HCT116 (cell line): ENCODE measurements at regions not wholly inside any gene's neighbourhood (a gene's known extent, or its start where the extent isn't known, plus 50 kb on each side); places are given as distances from the start of the nearest gene placed in this dataset.

ENCODE experiments used
- ATAC-seq: fragments of 200-7000 bp; cut with Tn5 transposase; 2 replicates; pipeline ENCODE4 v1.9.1; 2020; ENCODE audit warnings: mild to moderate bottlenecking, moderate library complexity
- BruUV-seq: library from RNA; stranded (reverse); fragments of 400-500 nt; replicated peaks from 2 replicates; lab custom pipeline; 2021; lab: Mats Ljungman, UMichigan
- CTCF ChIA-PET: fragments of 300-600 bp; sonication (Branson Sonifier 250); formaldehyde crosslinking; loops from one replicate; lab custom pipeline; 2021; ENCODE audit warnings: antibody characterized with exemption; lab: Charles Lee
- POLR2A ChIA-PET: fragments of 300-600, 350-600 bp; sonication (Branson Sonifier 250); formaldehyde crosslinking; loops from one replicate; lab custom pipeline; 2021; ENCODE audit warnings: antibody characterized with exemption; lab: Charles Lee
- RAD21 ChIA-PET, 2 experiments: fragments of 300-600 bp; sonication (Branson Sonifier 250); formaldehyde crosslinking; loops; one replicate each; lab custom pipeline; 2023; ENCODE audit warnings: low total read pairs in 2 of 2; ENCODE audit not compliant: uncharacterized antibody in 2 of 2, unreplicated experiment in 2 of 2, low non-redundant PET in 1 of 2; lab: Charles Lee
- DNase-seq: peaks from one replicate; pipeline ENCODE4 v3.0.0-alpha.2; 2010; ENCODE audit warnings: low read depth, low spot score
- H2AFZ ChIP-seq: fragments of 200-600 bp; shearing (Covaris generic), sonication (generic); 2 replicates; pipeline ENCODE4 v1.6.1; 2017; ENCODE audit warnings: low read depth, mixed run types, mixed read lengths, antibody characterized with exemption, low read length; ENCODE audit not compliant: poor library complexity, severe bottlenecking
- H3K27ac ChIP-seq: 2 replicates; pipeline ENCODE4 v1.5.1; 2012; ENCODE audit warnings: low read depth, low read length
- H3K27me3 ChIP-seq: fragments of 200-600 bp; sonication (generic); 2 replicates; pipeline ENCODE4 v1.6.1; 2016; ENCODE audit warnings: mixed run types, low read length, mixed read lengths; ENCODE audit not compliant: insufficient read depth
- H3K36me3 ChIP-seq, 2 experiments: fragments of 200-500 bp in 1 of 2; fragments of 200-600 bp in 1 of 2; sonication (Bioruptor generic) in 1 of 2; sonication (generic) in 1 of 2; 2 replicates each; pipeline versions ENCODE4 v1.5.1 to v1.6.1; 2014 to 2016; ENCODE audit warnings: low read length in 2 of 2, inconsistent platforms in 1 of 2, mixed read lengths in 1 of 2, mixed run types in 1 of 2; ENCODE audit not compliant: insufficient read depth in 2 of 2, control insufficient read depth in 1 of 2
- H3K4me1 ChIP-seq, 2 experiments: fragments of 200-600 bp in 1 of 2; sonication (generic) in 1 of 2; 2 replicates each; pipeline versions ENCODE4 v1.5.1 to v1.6.1; 2012 to 2017; ENCODE audit warnings: low read length in 2 of 2, inconsistent platforms in 1 of 2, mild to moderate bottlenecking in 1 of 2, mixed read lengths in 1 of 2, mixed run types in 1 of 2, moderate library complexity in 1 of 2; ENCODE audit not compliant: insufficient read depth in 2 of 2, control insufficient read depth in 1 of 2
- H3K4me2 ChIP-seq: fragments of 200-600 bp; sonication (generic); 2 replicates; pipeline ENCODE4 v1.6.1; 2017; ENCODE audit warnings: mixed run types, low read length, mixed read lengths
- H3K4me3 ChIP-seq, 2 experiments: fragments of 200-600 bp in 1 of 2; sonication (generic) in 1 of 2; replicated peaks in 1 of 2; 2 replicates each; pipeline ENCODE4 v1.5.1; 2011 to 2016; ENCODE audit warnings: low read length in 2 of 2, control low read depth in 1 of 2, low read depth in 1 of 2, mild to moderate bottlenecking in 1 of 2, mixed read lengths in 1 of 2, mixed run types in 1 of 2
- H3K79me2 ChIP-seq: fragments of 200-600 bp; sonication (generic); 2 replicates; pipeline ENCODE4 v1.6.1; 2017; ENCODE audit warnings: mild to moderate bottlenecking, mixed run types, low read length, moderate library complexity, mixed read lengths; ENCODE audit not compliant: insufficient read depth
- H3K9ac ChIP-seq: fragments of 200-600 bp; sonication (generic); 2 replicates; pipeline ENCODE4 v1.6.1; 2016; ENCODE audit warnings: low read length, mixed read lengths
- H3K9me2 ChIP-seq: fragments of 200-600 bp; sonication (generic), shearing (Covaris generic); 2 replicates; pipeline ENCODE4 v1.6.1; 2017; ENCODE audit warnings: mixed run types, mild to moderate bottlenecking, moderate library complexity; ENCODE audit not compliant: insufficient read depth
- H3K9me3 ChIP-seq, 2 experiments: fragments of 200-500 bp in 1 of 2; fragments of 200-600 bp in 1 of 2; sonication (Bioruptor generic) in 1 of 2; sonication (generic) in 1 of 2; 2 replicates each; pipeline ENCODE4 v1.6.1; 2014 to 2017; ENCODE audit warnings: low read length in 2 of 2, mixed read lengths in 2 of 2, inconsistent platforms in 1 of 2, low read depth in 1 of 2, mild to moderate bottlenecking in 1 of 2, mixed run types in 1 of 2, moderate library complexity in 1 of 2; ENCODE audit not compliant: control insufficient read depth in 1 of 2, insufficient read depth in 1 of 2
- H4K20me1 ChIP-seq: fragments of 200-600 bp; sonication (generic), shearing (Covaris generic); 2 replicates; pipeline ENCODE4 v1.6.1; 2017; ENCODE audit warnings: mixed run types, mild to moderate bottlenecking, moderate library complexity; ENCODE audit not compliant: insufficient read depth
- ATF3 ChIP-seq: IDR thresholded peaks from 2 replicates; pipeline ENCODE4 v1.6.1; 2012
- CTCF ChIP-seq, 3 experiments: fragments of 200-600 bp in 1 of 3; sonication (generic) in 1 of 3; IDR thresholded peaks in 2 of 3; conservative IDR thresholded peaks in 1 of 3; 2 replicates each; pipeline ENCODE4 v1.5.1; 2012 to 2017; ENCODE audit warnings: low read depth in 2 of 3, low read length in 2 of 3, antibody characterized with exemption in 1 of 3, borderline replicate concordance in 1 of 3, control low read depth in 1 of 3, mild to moderate bottlenecking in 1 of 3, mixed read lengths in 1 of 3, mixed run types in 1 of 3, moderate library complexity in 1 of 3; ENCODE audit not compliant: insufficient read depth in 1 of 3
- EGR1 ChIP-seq: IDR thresholded peaks from 2 replicates; pipeline ENCODE4 v1.6.1; 2012; ENCODE audit warnings: low read depth
- JUND ChIP-seq: IDR thresholded peaks from 2 replicates; pipeline ENCODE4 v1.6.1; 2012
- MAX ChIP-seq: IDR thresholded peaks from 2 replicates; pipeline ENCODE4 v1.6.1; 2012
- POLR2A ChIP-seq: IDR thresholded peaks from 2 replicates; pipeline ENCODE4 v1.7.0; 2011; ENCODE audit warnings: borderline replicate concordance; ENCODE audit not compliant: insufficient read depth, insufficient read length; ENCODE audit errors: extremely low read depth
- RAD21 ChIP-seq: IDR thresholded peaks from 2 replicates; pipeline ENCODE4 v1.6.1; 2012; ENCODE audit warnings: low read depth, mild to moderate bottlenecking
- SRF ChIP-seq: IDR thresholded peaks from 2 replicates; pipeline ENCODE4 v1.6.1; 2012; ENCODE audit warnings: low read depth
- ZBTB33 ChIP-seq: IDR thresholded peaks from 2 replicates; pipeline ENCODE4 v1.6.1; 2011; ENCODE audit warnings: mild to moderate bottlenecking, low read length, moderate library complexity; ENCODE audit not compliant: insufficient replicate concordance; ENCODE audit errors: extremely low read depth
- ZNF274 ChIP-seq: fragments of 200-500 bp; sonication (Bioruptor generic); IDR thresholded peaks from 2 replicates; pipeline ENCODE4 v1.6.1; 2014; ENCODE audit warnings: mild to moderate bottlenecking, low read depth, low read length, inconsistent platforms
- intact Hi-C: fragments of 100-400 bp; cut with micrococcal nuclease; formaldehyde crosslinking; loops from 2 replicates; pipeline ENCODE4 v1.10.0; 2022

- no peak for DNase-seq
These were observed 55.0 kb upstream of the GSE1 start for GRCh38 chr16:85557971-85558657.

More at GRCh38 chr16:85557971-85558657, 55.0 kb upstream of the GSE1 start:
- Histone ChIP-seq H3K27ac (peak overlapping the region; percentile 26; the same call in 1 of the 2 replicates), H3K4me1 (peaks cover 47 to 60% of the 10 kb centered on the region in 2 experiments), H2AFZ (no peak overlapping the region), H3K4me3 (peak overlapping the region; percentile 10 to 83; a peak in 3 of 4 replicates), H3K27me3 (no peaks in the 10 kb centered on the region), H3K9me3 (no peaks in the 10 kb centered on the region), H3K9me2 (no peaks in the 10 kb centered on the region), H3K4me2 (peak overlapping the region; percentile 94), H3K36me3 (no peaks in the 10 kb centered on the region), H3K79me2 (0 out of 2 replicates have a peak, but pooled peaks cover 3% of the 10 kb centered on the region), H3K9ac (peak overlapping the region; percentile 70), H4K20me1 (no peaks in the 10 kb centered on the region)
- ATAC-seq, result no peak
- intact Hi-C loops, result loop anchor here (10.0 kb wide), 1 partner anchor 133 kb away; no protein-coding TSS in a partner anchor
- TF ChIP-seq ATF3 (no peak), ZNF274 (no peak), SRF (no peak), MAX (no peak), CTCF (IDR thresholded peaks at IDR 0.05 in 2 of 3, conservative IDR thresholded peaks at IDR 0.05 in 1 of 3; ENCODE audit: borderline replicate concordance in 1 of 3, insufficient read depth in 1 of 3, low read depth in 2 of 3, low read length in 2 of 3) (no peak), ZBTB33 (no peak), RAD21 (no peak), POLR2A (no peak), EGR1 (no peak), JUND (no peak)
- ChIA-PET RAD21 (no interaction called here), CTCF (interaction anchor here (1.1 to 2.6 kb wide), 8 partner anchors 44 to 163 kb away, joined by 3 to 11 read pairs (median 8); no protein-coding TSS in a partner anchor), POLR2A (interaction anchor here (0.6 to 1.6 kb wide), 4 partner anchors 11 to 55 kb away, joined by 4 read pairs; partner anchors contain the start of gene GSE1)
- BruUV-seq, result no TSS peak
